ENCODE measurements at regions not wholly inside any gene's neighbourhood (a gene's known extent, or its start where the extent isn't known, plus 50 kb on each side); places are given as distances from the start of the nearest gene placed in this dataset.

- TF ChIP-seq CTCF (IDR thresholded peaks at IDR 0.05; ENCODE audit: borderline replicate concordance, extremely low read depth, low read length, poor library complexity, severe bottlenecking) (no peak), EZH2 (IDR thresholded peaks at IDR 0.05; ENCODE audit: borderline replicate concordance, low read depth, low read length, severe bottlenecking) (no peak)
These were observed 408.8 kb upstream of the IRX1 start for GRCh38 chr5:3186736-3187405.

All from DND-41 (cell line).